H1 (cell line): ENCODE measurements at regions not wholly inside any gene's neighbourhood (a gene's known extent, or its start where the extent isn't known, plus 50 kb on each side); places are given as distances from the start of the nearest gene placed in this dataset.

ENCODE experiments used
- CTCF ChIA-PET: fragments of 300-600 bp; sonication (Branson Sonifier 250); formaldehyde crosslinking; loops from one replicate; lab custom pipeline; 2021; ENCODE audit not compliant: partially characterized antibody; lab: Charles Lee
- POLR2A ChIA-PET: fragments of 300-600 bp; sonication (Branson Sonifier 250); formaldehyde crosslinking; loops from one replicate; lab custom pipeline; 2021; ENCODE audit warnings: inconsistent platforms; ENCODE audit not compliant: partially characterized antibody; lab: Charles Lee
- DNase-seq, 2 experiments: peaks; one replicate each; pipeline versions ENCODE4 v3.0.0 to v3.0.0-alpha.2; 2010 to 2022; ENCODE audit warnings: low spot score in 2 of 2, low read depth in 1 of 2, mixed read lengths in 1 of 2
- FAIRE-seq: peaks from 2 replicates; lab custom pipeline; 2011; peaks lifted over from hg19 to GRCh38; lab: Jason Lieb, UNC
- H2AFZ ChIP-seq: 2 replicates; pipeline ENCODE4 v1.8.1; 2012; ENCODE audit warnings: low read length, inconsistent platforms
- H2AK5ac ChIP-seq: 2 replicates; pipeline ENCODE4 v1.6.1; 2013; ENCODE audit warnings: low read depth, low read length
- H2BK120ac ChIP-seq: replicated peaks from 2 replicates; pipeline ENCODE3; 2013; ENCODE audit warnings: low read depth, low read length, inconsistent platforms
- H2BK12ac ChIP-seq: 2 replicates; pipeline ENCODE4 v1.6.1; 2013; ENCODE audit warnings: low read depth, low read length
- H2BK15ac ChIP-seq: 2 replicates; pipeline ENCODE4 v1.6.1; 2013; ENCODE audit warnings: low read length
- H2BK20ac ChIP-seq: 2 replicates; pipeline ENCODE4 v1.6.1; 2013; ENCODE audit warnings: low read length
- H2BK5ac ChIP-seq: 2 replicates; pipeline ENCODE4 v1.6.1; 2013; ENCODE audit warnings: low read depth, low read length
- H3K14ac ChIP-seq: 2 replicates; pipeline ENCODE4 v1.6.1; 2013; ENCODE audit warnings: inconsistent platforms; ENCODE audit not compliant: insufficient read length
- H3K18ac ChIP-seq: 2 replicates; pipeline ENCODE4 v1.6.1; 2013; ENCODE audit warnings: low read length; ENCODE audit errors: extremely low read depth
- H3K23ac ChIP-seq: 2 replicates; pipeline ENCODE4 v1.6.1; 2013; ENCODE audit warnings: inconsistent platforms; ENCODE audit not compliant: insufficient read length
- H3K23me2 ChIP-seq: 2 replicates; pipeline ENCODE4 v1.6.1; 2013; ENCODE audit warnings: low read depth, low read length
- H3K27ac ChIP-seq: 2 replicates; pipeline ENCODE4 v1.6.1; 2011; ENCODE audit warnings: low read depth, low read length, inconsistent platforms
- H3K27me3 ChIP-seq, 4 experiments: replicated peaks in 1 of 4; 1 replicate in 1 of 4; 2 replicates in 3 of 4; pipeline versions ENCODE4 v1.6.1 to v1.8.1; 2011 to 2013; ENCODE audit warnings: low read length in 3 of 4, mild to moderate bottlenecking in 3 of 4, inconsistent platforms in 2 of 4, mixed read lengths in 2 of 4, moderate library complexity in 1 of 4; ENCODE audit not compliant: control insufficient read depth in 3 of 4, insufficient read depth in 3 of 4; ENCODE audit errors: extremely low read depth in 1 of 4
- H3K36me3 ChIP-seq, 4 experiments: 2 replicates each; pipeline versions ENCODE4 v1.6.1 to v1.8.1; 2011 to 2013; ENCODE audit warnings: mild to moderate bottlenecking in 4 of 4, low read length in 3 of 4, moderate library complexity in 2 of 4, control low read depth in 1 of 4, inconsistent platforms in 1 of 4; ENCODE audit not compliant: insufficient read depth in 4 of 4, control insufficient read depth in 2 of 4
- H3K4ac ChIP-seq: replicated peaks from 2 replicates; pipeline ENCODE3; 2013; ENCODE audit warnings: low read length, low read depth, mixed read lengths, inconsistent platforms; ENCODE audit not compliant: insufficient read length
- H3K4me1 ChIP-seq, 4 experiments: replicated peaks in 1 of 4; 1 replicate in 1 of 4; 2 replicates in 3 of 4; pipeline versions ENCODE4 v1.6.1 to v1.8.1; 2011 to 2013; ENCODE audit warnings: low read length in 3 of 4, inconsistent platforms in 2 of 4, mixed read lengths in 1 of 4; ENCODE audit not compliant: insufficient read depth in 4 of 4, control insufficient read depth in 3 of 4
- H3K4me2 ChIP-seq, 2 experiments: 2 replicates each; pipeline versions ENCODE4 v1.6.1 to v1.8.1; 2011 to 2013; ENCODE audit warnings: low read depth in 2 of 2, low read length in 2 of 2, control low read depth in 1 of 2, inconsistent platforms in 1 of 2, mild to moderate bottlenecking in 1 of 2; ENCODE audit not compliant: insufficient read depth in 1 of 2
- H3K4me3 ChIP-seq, 4 experiments: fragments of 200-600, 300-600 bp in 1 of 4; sonication (generic), shearing (Covaris generic), sonication (Bioruptor Twin) in 1 of 4; 2 replicates each; pipeline versions ENCODE4 v1.5.1 to v1.8.1; 2011 to 2016; ENCODE audit warnings: low read length in 4 of 4, low read depth in 3 of 4, control low read depth in 2 of 4, inconsistent platforms in 2 of 4, mild to moderate bottlenecking in 2 of 4, mixed read lengths in 1 of 4, moderate library complexity in 1 of 4; ENCODE audit not compliant: insufficient read depth in 2 of 4; ENCODE audit errors: extremely low read depth in 1 of 4
- H3K56ac ChIP-seq: replicated peaks from 2 replicates; pipeline ENCODE3; 2013; ENCODE audit warnings: low read depth, mild to moderate bottlenecking, mixed read lengths, low read length, inconsistent platforms; ENCODE audit not compliant: insufficient read length
- H3K79me1 ChIP-seq: 2 replicates; pipeline ENCODE4 v1.6.1; 2013; ENCODE audit warnings: low read depth, low read length, control low read depth
- H3K79me2 ChIP-seq, 2 experiments: 2 replicates each; pipeline versions ENCODE4 v1.6.1 to v1.8.1; 2012 to 2013; ENCODE audit warnings: low read length in 2 of 2, mild to moderate bottlenecking in 2 of 2, inconsistent platforms in 1 of 2; ENCODE audit not compliant: insufficient read depth in 2 of 2, control insufficient read depth in 1 of 2
- H3K9ac ChIP-seq, 4 experiments: replicated peaks in 1 of 4; 1 replicate in 1 of 4; 2 replicates in 3 of 4; pipeline versions ENCODE4 v1.6.1 to v1.8.1; 2011 to 2013; ENCODE audit warnings: low read depth in 3 of 4, low read length in 3 of 4, control low read depth in 2 of 4, mild to moderate bottlenecking in 2 of 4, moderate library complexity in 2 of 4, inconsistent platforms in 1 of 4; ENCODE audit errors: extremely low read depth in 1 of 4
- H3K9me3 ChIP-seq, 2 experiments: 2 replicates each; pipeline versions ENCODE4 v1.6.1 to v1.8.1; 2012 to 2013; ENCODE audit warnings: mild to moderate bottlenecking in 2 of 2, moderate library complexity in 2 of 2, control low read depth in 1 of 2, inconsistent platforms in 1 of 2, low read depth in 1 of 2, low read length in 1 of 2, mixed read lengths in 1 of 2; ENCODE audit not compliant: insufficient read depth in 2 of 2
- H4K20me1 ChIP-seq, 2 experiments: replicated peaks in 1 of 2; 2 replicates each; pipeline versions ENCODE3 to v1.8.1; 2011 to 2013; ENCODE audit warnings: inconsistent platforms in 2 of 2, low read length in 2 of 2, mild to moderate bottlenecking in 1 of 2; ENCODE audit not compliant: insufficient read depth in 2 of 2, control insufficient read depth in 1 of 2
- H4K5ac ChIP-seq: 2 replicates; pipeline ENCODE4 v1.6.1; 2013; ENCODE audit warnings: low read length, low read depth, mixed read lengths, inconsistent platforms; ENCODE audit not compliant: insufficient read length
- H4K8ac ChIP-seq: 2 replicates; pipeline ENCODE4 v1.8.0; 2013; ENCODE audit warnings: mild to moderate bottlenecking, moderate library complexity, low read length, inconsistent platforms; ENCODE audit not compliant: insufficient read depth; ENCODE audit errors: extremely low read depth
- H4K91ac ChIP-seq: replicated peaks from 2 replicates; pipeline ENCODE3; 2013; ENCODE audit warnings: low read length, mixed read lengths, inconsistent platforms; ENCODE audit not compliant: insufficient read length
- BCL11A ChIP-seq, 2 experiments: IDR thresholded peaks; one replicate each; pipeline ENCODE4 v1.6.1; 2011; ENCODE audit warnings: low read depth in 2 of 2, low read length in 2 of 2, mild to moderate bottlenecking in 2 of 2
- TEAD4 ChIP-seq: IDR thresholded peaks from 2 replicates; pipeline ENCODE4 v1.6.1; 2012; ENCODE audit warnings: low read depth, low read length, inconsistent platforms, mixed read lengths
- WGBS, 2 experiments: shearing (Covaris generic) in 1 of 2; methylation state at CpG; one replicate each; pipeline versions ENCODE4 v1.1.6 to v1.1.7; 2013 to 2015; ENCODE audit warnings: low lambda C conversion rate in 2 of 2, mixed read lengths in 2 of 2, inconsistent platforms in 1 of 2, low coverage in 1 of 2, missing lambda C conversion rate in 1 of 2; ENCODE audit not compliant: insufficient replicate concordance in 2 of 2, insufficient coverage in 1 of 2, insufficient read length in 1 of 2; ENCODE audit errors: extremely low coverage in 1 of 2, missing lambda C conversion rate in 1 of 2; 5-methylcytosine and 5-hydroxymethylcytosine counted together

- no peak overlapping the region for H3K14ac ChIP-seq
- no peaks in the 10 kb centered on the region for H4K20me1 ChIP-seq
- no peaks in the 10 kb centered on the region for H3K23me2 ChIP-seq
- 96% methylated on average over 3 of the region's 3 CpGs; no CpG with 5 or more reads in 1 of the 2 experiments for WGBS, 2 experiments
- H3K4me2 ChIP-seq = no peak overlapping the region
- CTCF ChIA-PET = no interaction called here
- H2BK120ac ChIP-seq = no peak overlapping the region
- H3K79me1 ChIP-seq = no peaks in the 10 kb centered on the region
- H4K5ac ChIP-seq = no peak overlapping the region
- no peak for DNase-seq
- H3K9ac ChIP-seq = no peak overlapping the region
- no peak overlapping the region for H2BK12ac ChIP-seq
- POLR2A ChIA-PET = no interaction called here
- H2AK5ac ChIP-seq = no peak overlapping the region
- no peak overlapping the region for H2BK15ac ChIP-seq
- no peak for FAIRE-seq
- TF ChIP-seq TEAD4 (no peak), BCL11A (IDR thresholded peaks at IDR 0.05; ENCODE audit: low read depth in 2 of 2, low read length in 2 of 2) (no peak)
- H3K23ac ChIP-seq = no peak overlapping the region
- no peak overlapping the region for H3K27ac ChIP-seq
- no peak overlapping the region for H2BK5ac ChIP-seq
- H4K8ac ChIP-seq = no peak overlapping the region
- H3K79me2 ChIP-seq = no peaks in the 10 kb centered on the region
- H3K4ac ChIP-seq = no peak overlapping the region
- no peak overlapping the region for H2AFZ ChIP-seq
- H3K9me3 ChIP-seq = no peaks in the 10 kb centered on the region
- no peak overlapping the region for H3K18ac ChIP-seq
- no peak overlapping the region for H4K91ac ChIP-seq
- no peaks in the 10 kb centered on the region for H3K36me3 ChIP-seq
- H3K27me3 ChIP-seq = no peaks in the 10 kb centered on the region
- H3K4me3 ChIP-seq = no peak overlapping the region
- no peak overlapping the region for H2BK20ac ChIP-seq
- no peaks in the 10 kb centered on the region for H3K4me1 ChIP-seq
- H3K56ac ChIP-seq = no peak overlapping the region
Observed at GRCh38 chr6:113434641-113435040, 422.5 kb upstream of the MARCKS start.
